SJSA1 (cell line): ENCODE measurements at regions not wholly inside any gene's neighbourhood (a gene's known extent, or its start where the extent isn't known, plus 50 kb on each side); places are given as distances from the start of the nearest gene placed in this dataset.

ENCODE experiments used
- DNase-seq, 2 experiments: peaks; one replicate each; pipeline ENCODE4 v3.0.0-alpha.2; 2015 to 2020; ENCODE audit warnings: low spot score in 2 of 2, low read depth in 1 of 2
- H3K27ac ChIP-seq: fragments of 250-450 bp; sonication (Bioruptor Pico); 2 replicates; pipeline ENCODE4 v1.5.1; 2020; ENCODE audit warnings: mild to moderate bottlenecking, moderate library complexity
- H3K27me3 ChIP-seq: fragments of 250-450 bp; sonication (Bioruptor Pico); replicated peaks from 2 replicates; pipeline ENCODE4 v1.5.1; 2020; ENCODE audit warnings: mild to moderate bottlenecking, moderate library complexity
- H3K36me3 ChIP-seq: fragments of 250-450 bp; sonication (Bioruptor Pico); 2 replicates; pipeline ENCODE4 v1.5.1; 2020; ENCODE audit warnings: mild to moderate bottlenecking
- H3K4me1 ChIP-seq: fragments of 250-450 bp; sonication (Bioruptor Pico); replicated peaks from 2 replicates; pipeline ENCODE4 v1.6.1; 2021; ENCODE audit warnings: mild to moderate bottlenecking
- H3K4me3 ChIP-seq: fragments of 250-450 bp; sonication (Bioruptor Pico); 2 replicates; pipeline ENCODE4 v1.5.1; 2020; ENCODE audit warnings: mild to moderate bottlenecking
- H3K9me3 ChIP-seq: fragments of 250-450 bp; sonication (Bioruptor Pico); replicated peaks from 2 replicates; pipeline ENCODE4 v1.5.1; 2020; ENCODE audit warnings: mild to moderate bottlenecking

- no peak overlapping the region for H3K27ac ChIP-seq
- no peaks in the 10 kb centered on the region for H3K36me3 ChIP-seq
- no peak for DNase-seq
- H3K9me3 ChIP-seq: no peaks in the 10 kb centered on the region
- no peak overlapping the region for H3K4me3 ChIP-seq
- H3K4me1 ChIP-seq: no peaks in the 10 kb centered on the region
- H3K27me3 ChIP-seq: peaks cover 12% of the 10 kb centered on the region
These were observed 177.6 kb downstream of the RNF144B start for GRCh38 chr6:18564775-18565174.

DNA sequence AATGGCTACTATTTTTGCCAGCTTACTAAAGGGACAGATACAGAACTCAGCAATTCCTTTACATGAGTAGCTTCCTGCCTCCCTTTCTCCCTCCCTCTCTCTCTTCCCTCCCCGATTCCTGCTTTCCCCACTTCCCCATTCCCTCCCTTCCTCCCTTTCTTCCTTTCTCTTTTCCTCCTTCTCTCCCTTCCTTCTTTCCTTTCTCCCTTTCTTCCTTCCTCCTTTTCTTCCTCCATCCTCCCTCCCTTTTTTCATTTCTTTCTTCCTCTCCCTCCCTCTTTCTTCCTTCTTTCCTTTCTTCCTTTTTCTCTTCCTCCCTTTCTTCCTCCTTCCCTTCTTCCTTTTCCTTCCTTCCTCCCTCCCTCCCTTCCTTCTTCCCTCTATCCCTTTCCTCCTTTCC, 178.1 kb downstream of the RNF144B start:
- Histone ChIP-seq H3K27me3 (peaks cover 12% of the 10 kb centered on the region), H3K9me3 (no peaks in the 10 kb centered on the region), H3K27ac (no peak overlapping the region), H3K36me3 (no peaks in the 10 kb centered on the region), H3K4me1 (no peaks in the 10 kb centered on the region), H3K4me3 (no peak overlapping the region)
- no peak for DNase-seq

GRCh38 chr6:18567380-18567779, 180.2 kb downstream of the RNF144B start:
- H3K9me3 ChIP-seq: no peaks in the 10 kb centered on the region
- H3K4me3 ChIP-seq: no peak overlapping the region
- no peak overlapping the region for H3K27ac ChIP-seq
- DNase-seq: no peak
- peaks cover 7% of the 10 kb centered on the region for H3K27me3 ChIP-seq
- no peaks in the 10 kb centered on the region for H3K4me1 ChIP-seq
- no peaks in the 10 kb centered on the region for H3K36me3 ChIP-seq

DNA sequence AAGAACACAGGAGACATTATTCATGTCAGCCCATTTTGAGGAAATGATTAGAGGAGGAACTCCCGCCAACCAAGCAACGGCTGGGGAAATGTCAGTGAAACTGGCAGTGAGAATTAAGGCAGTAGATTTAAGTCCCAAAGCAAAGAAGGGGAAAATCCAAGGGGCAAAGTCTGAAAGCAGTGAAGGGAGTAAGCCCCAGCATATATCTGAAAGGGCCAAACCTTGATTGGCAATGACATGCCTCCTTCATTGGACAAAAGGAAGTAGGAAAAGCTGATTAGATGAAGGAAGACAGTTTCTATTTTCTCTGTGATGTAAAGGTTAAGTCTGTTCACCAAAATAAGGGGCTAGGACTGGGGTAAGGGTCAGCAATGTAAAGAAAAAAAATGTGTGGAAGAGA, 190.3 kb downstream of the RNF144B start:
- Histone ChIP-seq H3K27me3 (peaks cover 4% of the 10 kb centered on the region; the same call in 1 of the 2 replicates), H3K36me3 (no peaks in the 10 kb centered on the region), H3K4me1 (no peaks in the 10 kb centered on the region), H3K27ac (no peak overlapping the region), H3K9me3 (no peaks in the 10 kb centered on the region), H3K4me3 (no peak overlapping the region)
- no peak for DNase-seq

- peaks cover 3% of the 10 kb centered on the region; the same call in 1 of the 2 replicates for H3K27me3 ChIP-seq
- no peak for DNase-seq
- H3K9me3 ChIP-seq: no peaks in the 10 kb centered on the region
- H3K4me1 ChIP-seq: no peaks in the 10 kb centered on the region; the same call in 1 of the 2 replicates
- H3K27ac ChIP-seq: no peak overlapping the region
- H3K36me3 ChIP-seq: no peaks in the 10 kb centered on the region
- no peak overlapping the region for H3K4me3 ChIP-seq
These were observed 192.0 kb downstream of the RNF144B start for GRCh38 chr6:18579166-18579565.

DNA sequence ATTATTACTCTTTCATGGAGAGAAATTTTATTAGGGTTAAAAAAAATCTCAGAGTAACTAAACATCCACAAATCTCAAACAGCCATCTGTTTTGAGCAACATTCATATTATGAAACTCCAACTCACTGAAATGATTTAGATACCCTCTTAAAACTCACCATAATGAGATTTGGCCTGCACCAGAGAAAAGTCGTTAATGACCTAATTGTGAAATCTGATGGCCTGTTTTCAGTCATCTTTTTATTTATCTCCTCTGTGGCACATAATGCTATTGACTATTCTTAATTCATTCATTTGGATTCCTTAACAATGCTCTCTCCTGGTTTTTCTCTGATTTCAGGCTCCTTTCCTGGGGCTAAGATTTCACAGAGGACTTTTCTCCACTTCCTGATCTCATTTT, 192.7 kb downstream of the RNF144B start:
- Histone ChIP-seq H3K27me3 (peaks cover 3% of the 10 kb centered on the region; the same call in 1 of the 2 replicates), H3K4me3 (no peak overlapping the region), H3K27ac (no peak overlapping the region), H3K4me1 (peaks cover 7% of the 10 kb centered on the region), H3K36me3 (no peaks in the 10 kb centered on the region), H3K9me3 (no peaks in the 10 kb centered on the region)
- no peak for DNase-seq

DNA sequence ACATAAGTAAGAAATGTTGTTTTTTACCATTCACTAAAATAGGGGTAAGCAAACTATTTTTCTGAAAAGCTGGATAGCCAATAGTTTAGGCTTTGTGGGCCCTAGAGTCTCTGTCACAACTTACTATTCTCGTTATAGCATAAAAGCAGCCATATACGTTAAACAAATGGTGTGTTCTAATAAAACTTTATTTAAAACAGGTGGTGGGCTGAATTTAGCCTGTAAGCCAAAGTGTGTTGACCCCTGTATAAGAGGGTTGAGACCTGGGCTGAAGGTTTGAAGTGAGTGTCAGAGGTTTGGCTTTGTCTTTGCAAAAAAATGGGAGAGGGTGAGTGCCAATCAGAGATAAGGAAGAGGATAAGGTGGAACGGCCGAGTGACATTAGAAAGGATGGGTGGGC, 197.2 kb downstream of the RNF144B start:
- no peak overlapping the region for H3K4me3 ChIP-seq
- no peaks in the 10 kb centered on the region for H3K9me3 ChIP-seq
- no peak for DNase-seq
- H3K4me1 ChIP-seq: peaks cover 14% of the 10 kb centered on the region
- H3K36me3 ChIP-seq: no peaks in the 10 kb centered on the region
- H3K27me3 ChIP-seq: peaks cover 3% of the 10 kb centered on the region; the same call in 1 of the 2 replicates
- H3K27ac ChIP-seq: no peak overlapping the region

DNA sequence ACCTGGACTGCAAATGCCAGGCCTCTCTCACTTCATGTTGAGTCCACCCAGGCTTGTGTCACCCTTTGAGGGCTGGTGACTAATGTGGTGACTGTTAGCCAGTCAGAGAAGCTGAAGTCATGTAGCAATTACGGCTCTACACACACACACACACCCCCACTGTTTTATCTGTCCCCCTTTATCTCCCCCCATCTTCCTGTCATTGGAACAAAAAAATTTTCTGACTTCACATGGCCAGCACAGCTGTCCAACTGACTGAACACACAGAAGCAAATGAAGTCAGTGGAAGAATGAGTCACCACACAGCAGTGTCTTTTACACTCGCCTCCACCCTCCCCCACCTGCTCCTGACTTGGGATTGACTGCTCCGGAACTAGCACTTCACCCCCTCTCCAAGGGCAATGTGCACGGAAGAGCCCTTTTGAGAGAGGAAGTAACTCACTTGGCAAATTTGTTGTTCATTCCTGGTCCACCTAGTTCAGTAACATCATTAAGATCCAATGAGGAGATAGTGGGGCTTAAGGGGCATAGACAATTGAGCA, 198.0 kb downstream of the RNF144B start:
- Histone ChIP-seq H3K27ac (no peak overlapping the region), H3K9me3 (no peaks in the 10 kb centered on the region), H3K4me3 (no peak overlapping the region), H3K27me3 (no peaks in the 10 kb centered on the region), H3K36me3 (no peaks in the 10 kb centered on the region), H3K4me1 (peaks cover 14% of the 10 kb centered on the region)
- DNase-seq: peak; percentile 65 to 66

DNA sequence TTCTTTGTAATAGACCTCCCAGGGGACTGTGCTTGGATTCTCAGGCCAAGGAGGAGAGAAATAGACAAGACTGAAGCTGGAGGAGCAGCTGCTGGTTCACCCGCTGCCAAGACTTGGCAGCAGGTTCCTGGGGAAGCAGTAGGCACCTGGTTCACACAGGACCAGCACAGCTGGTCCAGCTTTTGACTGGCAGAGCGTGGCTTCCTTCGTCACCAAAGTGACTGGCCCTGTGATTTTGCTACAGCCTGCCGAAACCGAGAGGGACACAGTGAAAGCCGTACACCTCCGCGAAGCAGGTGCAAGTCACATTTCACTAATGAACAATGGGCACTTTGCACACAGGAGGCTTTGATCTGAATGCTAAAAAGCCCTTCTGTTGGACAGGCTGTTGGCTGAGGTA, 199.0 kb downstream of the RNF144B start:
- no peaks in the 10 kb centered on the region for H3K27me3 ChIP-seq
- no peak overlapping the region for H3K4me3 ChIP-seq
- H3K36me3 ChIP-seq: no peaks in the 10 kb centered on the region
- DNase-seq: no peak
- no peaks in the 10 kb centered on the region for H3K9me3 ChIP-seq
- H3K27ac ChIP-seq: no peak overlapping the region
- peaks cover 14% of the 10 kb centered on the region for H3K4me1 ChIP-seq

- Histone ChIP-seq H3K4me1 (no peaks in the 10 kb centered on the region), H3K4me3 (no peak overlapping the region), H3K27me3 (peaks cover 13% of the 10 kb centered on the region), H3K9me3 (no peaks in the 10 kb centered on the region), H3K36me3 (no peaks in the 10 kb centered on the region), H3K27ac (no peak overlapping the region)
- peak; percentile 60 to 62 for DNase-seq
These were observed 208.8 kb downstream of the RNF144B start for GRCh38 chr6:18595774-18596530.

GRCh38 chr6:18596531-18596835, 209.3 kb downstream of the RNF144B start:
- Histone ChIP-seq H3K4me1 (no peaks in the 10 kb centered on the region), H3K4me3 (no peak overlapping the region), H3K27me3 (peaks cover 13% of the 10 kb centered on the region), H3K27ac (no peak overlapping the region), H3K36me3 (no peaks in the 10 kb centered on the region), H3K9me3 (no peaks in the 10 kb centered on the region)
- no peak for DNase-seq

GRCh38 chr6:18598551-18599264, 211.6 kb downstream of the RNF144B start:
- no peak for DNase-seq
- Histone ChIP-seq H3K27me3 (peaks cover 7% of the 10 kb centered on the region; the same call in 1 of the 2 replicates), H3K27ac (no peak overlapping the region), H3K4me3 (no peak overlapping the region), H3K9me3 (no peaks in the 10 kb centered on the region), H3K36me3 (no peaks in the 10 kb centered on the region), H3K4me1 (no peaks in the 10 kb centered on the region)

DNA sequence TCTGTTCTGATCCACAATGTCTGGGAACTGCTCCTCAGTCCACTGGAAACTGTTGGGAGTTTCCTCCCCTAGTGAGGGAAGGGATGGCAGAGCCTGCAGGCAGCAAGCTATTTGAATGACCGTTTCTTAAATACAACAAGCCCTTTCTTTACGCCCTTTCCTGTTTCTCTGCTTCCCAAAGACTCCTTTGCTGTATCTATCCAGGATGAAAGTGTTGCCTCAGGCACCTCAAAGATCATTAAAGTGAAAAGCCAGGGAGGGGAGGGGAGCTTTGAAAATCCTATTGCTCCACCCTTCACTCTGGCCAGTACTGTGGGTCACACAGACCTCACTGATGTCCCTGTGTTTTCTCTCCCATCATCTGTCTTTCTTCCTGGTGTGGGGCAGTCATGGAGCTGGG, 213.1 kb downstream of the RNF144B start:
- no peak for DNase-seq
- Histone ChIP-seq H3K27ac (no peak overlapping the region), H3K4me3 (no peak overlapping the region)

DNA sequence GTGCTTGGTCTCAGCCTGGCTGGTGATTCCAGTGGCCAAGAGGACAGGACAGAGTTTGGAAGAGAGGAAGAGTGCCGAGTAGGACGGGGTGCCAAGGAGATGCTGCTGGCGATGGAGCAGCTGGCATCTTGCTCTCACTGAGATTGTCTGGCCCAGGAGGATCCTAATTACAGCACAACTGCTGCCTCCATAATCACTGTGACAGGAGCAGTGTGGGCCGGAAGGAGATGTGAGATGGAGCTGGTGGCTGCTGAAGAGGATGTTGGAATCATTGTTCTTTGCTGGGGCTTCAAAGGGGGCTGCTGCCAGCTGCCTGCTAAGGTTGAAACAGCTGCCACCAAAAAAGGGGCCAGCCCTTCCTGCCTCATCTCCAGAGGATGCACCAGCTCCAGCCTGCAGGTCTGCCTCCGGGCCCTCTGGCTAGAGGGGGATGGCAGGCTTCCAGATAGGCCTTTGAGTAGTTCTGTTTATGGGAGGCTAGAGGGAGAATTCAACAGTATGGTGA, 214.4 kb downstream of the RNF144B start:
- DNase-seq: no peak

More for the DNA sequence above, 213.1 kb downstream of the RNF144B start:
- no peaks in the 10 kb centered on the region for H3K4me1 ChIP-seq
- no peaks in the 10 kb centered on the region for H3K9me3 ChIP-seq
- H3K27me3 ChIP-seq: peaks cover 3% of the 10 kb centered on the region; the same call in 1 of the 2 replicates
- H3K36me3 ChIP-seq: no peaks in the 10 kb centered on the region

More for the DNA sequence above, 214.4 kb downstream of the RNF144B start:
- Histone ChIP-seq H3K36me3 (no peaks in the 10 kb centered on the region), H3K4me3 (no peak overlapping the region), H3K9me3 (no peaks in the 10 kb centered on the region), H3K27me3 (peaks cover 15% of the 10 kb centered on the region; the same call in 1 of the 2 replicates), H3K27ac (no peak overlapping the region), H3K4me1 (no peaks in the 10 kb centered on the region)
